ENCODE measurements at regions not wholly inside any gene's neighbourhood (a gene's known extent, or its start where the extent isn't known, plus 50 kb on each side); places are given as distances from the start of the nearest gene placed in this dataset.
A peak's percentile ranks its signal among the peaks of the same experiment; 100 is the strongest.

DNA sequence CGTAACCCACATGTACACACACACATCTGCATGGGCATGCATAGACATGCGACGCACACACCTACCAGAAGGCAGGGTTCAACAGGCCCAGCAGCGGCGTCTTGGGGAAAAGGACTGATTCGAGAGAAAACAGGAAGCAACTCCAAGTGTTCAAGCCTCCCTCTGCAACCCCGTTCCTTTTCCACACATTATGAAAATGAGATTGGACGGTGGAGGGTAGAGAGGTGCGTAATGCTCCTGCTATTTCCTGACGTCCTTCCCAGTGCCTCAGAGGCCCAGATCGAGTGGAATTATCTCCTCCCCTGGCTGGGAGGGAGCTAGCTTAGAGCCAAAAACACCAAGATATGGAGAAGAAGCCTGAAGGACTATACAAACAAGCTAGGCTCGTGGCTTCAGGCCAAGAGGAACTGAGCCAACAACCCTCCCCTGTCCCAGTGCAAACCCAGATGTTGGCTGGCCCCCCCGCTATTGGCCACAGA is 289.2 kb downstream of the MN1 start:
- in situ Hi-C loops (cut with MboI; ENCODE audit: low pct_unique_long_range_greater_than_20kb in 2 of 9, low sequenced_read_pairs in 9 of 9, unreplicated experiment in 9 of 9) = no loop called here
- 5 to 84% (median 69%) methylated on average over 4 to 12 of the region's 13 CpGs; no CpG with 5 or more reads in 5 of the 10 experiments for WGBS, 10 experiments
- ATAC-seq (replicated peaks in 6 of 8) = peak in 3 of 8 experiments; percentile 96 to 99 (median 97)

GRCh38 chr22:27513021-27513420 is 288.5 kb downstream of the MN1 start:
- 0 to 100% (median 47%) methylated on average over 1 to 2 of the region's 2 CpGs for WGBS, 10 experiments
- in situ Hi-C loops (cut with MboI; ENCODE audit: low pct_unique_long_range_greater_than_20kb in 2 of 9, low sequenced_read_pairs in 9 of 9, unreplicated experiment in 9 of 9) = no loop called here

More for the DNA sequence above, 289.2 kb downstream of the MN1 start:
- Histone ChIP-seq H3K4me3 (no peak overlapping the region), H3K4me1 (replicated peaks in 1 of 2) (no peaks in the 10 kb centered on the region), H3K27ac (no peak overlapping the region)

GRCh38 chr22:27514601-27515523 is 286.7 kb downstream of the MN1 start:
- in situ Hi-C loops (cut with MboI; ENCODE audit: low pct_unique_long_range_greater_than_20kb in 2 of 9, low sequenced_read_pairs in 9 of 9, unreplicated experiment in 9 of 9) = no loop called here
- H3K27ac ChIP-seq = no peak overlapping the region
- no peak for ATAC-seq (replicated peaks in 6 of 8)

More at GRCh38 chr22:27513021-27513420, 288.5 kb downstream of the MN1 start:
- ATAC-seq (replicated peaks in 6 of 8) = no peak
- Histone ChIP-seq H3K4me1 (replicated peaks in 1 of 2) (peaks cover 0 to under 1% of the 10 kb centered on the region in 2 donors), H3K4me3 (no peak overlapping the region), H3K27ac (no peak overlapping the region)

GRCh38 chr22:27517361-27518155 is 284.0 kb downstream of the MN1 start:
- 26 to 100% (median 75%) methylated on average over 1 to 5 of the region's 7 CpGs for WGBS, 10 experiments
- Histone ChIP-seq H3K4me1 (replicated peaks in 1 of 2) (peaks cover 11 to 14% of the 10 kb centered on the region in 2 donors), H3K27ac (no peak overlapping the region), H3K4me3 (no peak overlapping the region)
- peak in 2 of 8 experiments; percentile 36 to 46 for ATAC-seq (replicated peaks in 6 of 8)
- in situ Hi-C loops (cut with MboI; ENCODE audit: low pct_unique_long_range_greater_than_20kb in 2 of 9, low sequenced_read_pairs in 9 of 9, unreplicated experiment in 9 of 9) = no loop called here

More at GRCh38 chr22:27514601-27515523, 286.7 kb downstream of the MN1 start:
- Histone ChIP-seq H3K4me3 (no peak overlapping the region), H3K4me1 (replicated peaks in 1 of 2) (peaks cover 11 to 14% of the 10 kb centered on the region in 2 donors)
- 63 to 96% (median 84%) methylated on average over 1 to 6 of the region's 9 CpGs; no CpG with 5 or more reads in 1 of the 10 experiments for WGBS, 10 experiments

GRCh38 chr22:27518531-27519340 is 282.8 kb downstream of the MN1 start:
- Histone ChIP-seq H3K4me1 (replicated peaks in 1 of 2) (peaks cover 11 to 14% of the 10 kb centered on the region in 2 donors), H3K4me3 (no peak overlapping the region), H3K27ac (peak overlapping the region in 1 of 2 donors; percentile 67)
- in situ Hi-C loops (cut with MboI; ENCODE audit: low pct_unique_long_range_greater_than_20kb in 2 of 9, low sequenced_read_pairs in 9 of 9, unreplicated experiment in 9 of 9) = no loop called here
- WGBS, 10 experiments = 60 to 88% (median 70%) methylated on average over 1 to 9 of the region's 16 CpGs; no CpG with 5 or more reads in 5 of the 10 experiments
- peak in 6 of 8 experiments; percentile 52 to 84 (median 76) for ATAC-seq (replicated peaks in 6 of 8)

- 60 to 100% (median 89%) methylated on average over 1 to 4 of the region's 5 CpGs; no CpG with 5 or more reads in 3 of the 10 experiments for WGBS, 10 experiments
- H3K27ac ChIP-seq = no peak overlapping the region
- H3K4me1 ChIP-seq (replicated peaks in 1 of 2) = peaks cover 10 to 11% of the 10 kb centered on the region in 2 donors
- in situ Hi-C loops (cut with MboI; ENCODE audit: low pct_unique_long_range_greater_than_20kb in 2 of 9, low sequenced_read_pairs in 9 of 9, unreplicated experiment in 9 of 9) = no loop called here
- no peak for ATAC-seq (replicated peaks in 6 of 8)
- no peak overlapping the region for H3K4me3 ChIP-seq
Measured at GRCh38 chr22:27523711-27524110, 277.8 kb downstream of the MN1 start.

GRCh38 chr22:27525711-27526110 is 275.8 kb downstream of the MN1 start:
- peaks cover 4 to 6% of the 10 kb centered on the region in 2 donors for H3K4me1 ChIP-seq (replicated peaks in 1 of 2)
- no peak for ATAC-seq (replicated peaks in 6 of 8)
- 43 to 100% (median 93%) methylated on average over 1 to 2 of the region's 2 CpGs; no CpG with 5 or more reads in 2 of the 10 experiments for WGBS, 10 experiments
- no peak overlapping the region for H3K4me3 ChIP-seq
- in situ Hi-C loops (cut with MboI; ENCODE audit: low pct_unique_long_range_greater_than_20kb in 2 of 9, low sequenced_read_pairs in 9 of 9, unreplicated experiment in 9 of 9) = no loop called here
- H3K27ac ChIP-seq = no peak overlapping the region

GRCh38 chr22:27526901-27527300 is 274.7 kb downstream of the MN1 start:
- H3K27ac ChIP-seq = no peak overlapping the region
- no peak overlapping the region for H3K4me3 ChIP-seq
- peaks cover 4 to 6% of the 10 kb centered on the region in 2 donors for H3K4me1 ChIP-seq (replicated peaks in 1 of 2)
- in situ Hi-C loops (cut with MboI; ENCODE audit: low pct_unique_long_range_greater_than_20kb in 2 of 9, low sequenced_read_pairs in 9 of 9, unreplicated experiment in 9 of 9) = no loop called here
- no peak for ATAC-seq (replicated peaks in 6 of 8)
- WGBS, 10 experiments = 0% methylated on average over 1 of the region's 10 CpGs; no CpG with 5 or more reads in 9 of the 10 experiments

- in situ Hi-C loops (cut with MboI; ENCODE audit: low pct_unique_long_range_greater_than_20kb in 2 of 9, low sequenced_read_pairs in 9 of 9, unreplicated experiment in 9 of 9) = no loop called here
- Histone ChIP-seq H3K27ac (no peak overlapping the region), H3K4me1 (replicated peaks in 1 of 2) (peaks cover 9 to 21% of the 10 kb centered on the region in 2 donors), H3K4me3 (no peak overlapping the region)
- peak in 3 of 8 experiments; percentile 29 to 61 (median 38) for ATAC-seq (replicated peaks in 6 of 8)
- WGBS, 10 experiments = 14 to 96% (median 77%) methylated on average over 1 to 5 of the region's 8 CpGs; no CpG with 5 or more reads in 1 of the 10 experiments
Measured at GRCh38 chr22:27531782-27532530, 269.6 kb downstream of the MN1 start.

DNA sequence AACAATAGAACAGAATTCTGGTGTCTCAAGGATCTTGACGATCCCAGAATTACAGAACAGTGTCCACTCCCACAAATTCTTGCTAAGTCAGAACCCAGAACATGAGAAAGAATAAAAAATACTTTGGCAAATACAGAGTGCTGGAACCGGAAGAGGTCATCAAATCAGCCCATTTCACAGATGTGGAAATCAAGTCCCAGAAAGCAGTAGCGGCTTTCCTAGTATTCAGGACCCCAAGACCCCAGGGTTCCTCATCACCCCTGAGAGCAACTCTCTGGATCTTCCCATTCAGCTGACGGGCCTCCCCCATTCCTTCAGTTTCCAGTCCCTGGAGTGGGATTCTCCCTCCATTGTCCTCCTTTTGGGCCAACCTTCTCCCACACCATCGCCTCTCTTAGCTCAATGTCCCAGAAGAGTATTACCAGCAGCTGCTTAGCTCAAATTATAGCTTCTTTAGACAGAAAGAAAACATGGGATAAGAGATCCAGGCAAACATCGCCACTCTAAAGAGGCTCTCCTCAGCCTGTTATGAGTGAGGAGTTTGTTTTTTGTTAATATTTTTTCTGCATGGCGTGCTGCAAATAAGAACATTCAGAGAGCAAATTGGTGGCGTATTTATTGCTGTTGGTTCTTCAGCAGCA is 268.3 kb downstream of the MN1 start:
- Histone ChIP-seq H3K4me1 (replicated peaks in 1 of 2) (peaks cover 19 to 27% of the 10 kb centered on the region in 2 donors), H3K4me3 (no peak overlapping the region), H3K27ac (no peak overlapping the region)
- ATAC-seq (replicated peaks in 6 of 8) = no peak
- in situ Hi-C loops (cut with MboI; ENCODE audit: low pct_unique_long_range_greater_than_20kb in 2 of 9, low sequenced_read_pairs in 9 of 9, unreplicated experiment in 9 of 9) = no loop called here
- WGBS, 10 experiments = 57 to 100% (median 75%) methylated on average over 1 to 8 of the region's 8 CpGs; no CpG with 5 or more reads in 1 of the 10 experiments

DNA sequence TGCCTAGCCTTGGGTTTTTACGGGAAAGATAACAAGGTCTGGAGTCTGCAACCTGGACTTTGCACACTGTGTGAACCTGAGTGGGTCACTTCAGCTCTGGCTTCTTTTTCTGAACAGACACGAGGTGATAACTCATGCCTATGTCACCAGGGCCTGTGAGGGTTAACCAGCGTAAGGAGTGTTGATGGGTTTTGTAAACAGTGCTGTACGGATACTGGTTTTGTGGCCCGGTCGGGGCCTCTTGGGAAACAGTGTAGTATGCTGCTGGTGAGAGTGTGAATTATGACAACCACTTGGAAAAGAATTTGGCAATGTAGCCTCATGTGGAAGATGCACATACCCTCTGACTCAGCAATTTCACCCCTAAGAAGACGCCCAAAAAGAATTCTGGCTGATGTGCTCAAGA is 266.8 kb downstream of the MN1 start:
- peak in 3 of 8 experiments; percentile 56 to 95 (median 94) for ATAC-seq (replicated peaks in 6 of 8)
- H3K4me1 ChIP-seq (replicated peaks in 1 of 2) = peaks cover 19 to 32% of the 10 kb centered on the region in 2 donors
- WGBS, 10 experiments = 0 to 89% (median 47%) methylated on average over 2 to 6 of the region's 7 CpGs; no CpG with 5 or more reads in 4 of the 10 experiments
- no peak overlapping the region for H3K27ac ChIP-seq
- in situ Hi-C loops (cut with MboI; ENCODE audit: low pct_unique_long_range_greater_than_20kb in 2 of 9, low sequenced_read_pairs in 9 of 9, unreplicated experiment in 9 of 9) = no loop called here
- no peak overlapping the region for H3K4me3 ChIP-seq

All from motor neuron (in vitro differentiated cells).